ENCODE measurements at regions not wholly inside any gene's neighbourhood (a gene's known extent, or its start where the extent isn't known, plus 50 kb on each side); places are given as distances from the start of the nearest gene placed in this dataset.

- POLR2A ChIA-PET (ENCODE audit: partially characterized antibody): no interaction called here
- 94% methylated on average over 4 of the region's 4 CpGs; no CpG with 5 or more reads in 1 of the 2 experiments for WGBS, 2 experiments (ENCODE audit: extremely low coverage in 1 of 2, insufficient coverage in 1 of 2, insufficient read length in 1 of 2, insufficient replicate concordance in 2 of 2, low coverage in 1 of 2, low lambda C conversion rate in 2 of 2, missing lambda C conversion rate in 1 of 2)
These were observed 1284.4 kb upstream of the ADGRB3 start for GRCh38 chr6:67350729-67351128.

More at GRCh38 chr6:67350729-67351128, 1284.4 kb upstream of the ADGRB3 start:
- 0 out of 4 replicates have a peak, but pooled peaks cover 0 to 3% of the 10 kb centered on the region in 2 experiments for H3K9me3 ChIP-seq (ENCODE audit: insufficient read depth in 2 of 2, low read depth in 1 of 2, low read length in 1 of 2)
- H3K18ac ChIP-seq (ENCODE audit: extremely low read depth, low read length): no peak overlapping the region
- no peak overlapping the region for H4K8ac ChIP-seq (ENCODE audit: extremely low read depth, insufficient read depth, low read length)
- H3K23me2 ChIP-seq (ENCODE audit: low read depth, low read length): no peaks in the 10 kb centered on the region
- no peaks in the 10 kb centered on the region for H3K79me1 ChIP-seq (ENCODE audit: low read depth, low read length)
- no peak overlapping the region for H3K23ac ChIP-seq (ENCODE audit: insufficient read length)
- H4K91ac ChIP-seq (replicated peaks; ENCODE audit: insufficient read length, low read length): no peak overlapping the region
- no peak overlapping the region for H4K5ac ChIP-seq (ENCODE audit: insufficient read length, low read depth, low read length)
- H2BK5ac ChIP-seq (ENCODE audit: low read depth, low read length): no peak overlapping the region
- no peak overlapping the region for H3K4ac ChIP-seq (replicated peaks; ENCODE audit: insufficient read length, low read depth, low read length)
- no peak overlapping the region for H2BK12ac ChIP-seq (ENCODE audit: low read depth, low read length)
- H2AK5ac ChIP-seq (ENCODE audit: low read depth, low read length): no peak overlapping the region
- H4K20me1 ChIP-seq (replicated peaks in 1 of 2; ENCODE audit: control insufficient read depth in 1 of 2, insufficient read depth in 2 of 2, low read length in 2 of 2): no peaks in the 10 kb centered on the region
- no peak overlapping the region for H3K4me3 ChIP-seq (ENCODE audit: extremely low read depth in 1 of 4, insufficient read depth in 2 of 4, low read depth in 3 of 4, low read length in 4 of 4)
- no peak for FAIRE-seq
- no peaks in the 10 kb centered on the region for H3K36me3 ChIP-seq (ENCODE audit: control insufficient read depth in 2 of 4, insufficient read depth in 4 of 4, low read length in 3 of 4)
- no peak overlapping the region for H2BK20ac ChIP-seq (ENCODE audit: low read length)
- H3K27me3 ChIP-seq (replicated peaks in 1 of 4; ENCODE audit: control insufficient read depth in 3 of 4, extremely low read depth in 1 of 4, insufficient read depth in 3 of 4, low read length in 3 of 4): no peaks in the 10 kb centered on the region
- H3K56ac ChIP-seq (replicated peaks; ENCODE audit: insufficient read length, low read depth, low read length): no peak overlapping the region
- H3K4me1 ChIP-seq (replicated peaks in 1 of 4; ENCODE audit: control insufficient read depth in 3 of 4, insufficient read depth in 4 of 4, low read length in 3 of 4): no peaks in the 10 kb centered on the region
- H3K4me2 ChIP-seq (ENCODE audit: insufficient read depth in 1 of 2, low read depth in 2 of 2, low read length in 2 of 2): no peak overlapping the region
- H3K79me2 ChIP-seq (ENCODE audit: control insufficient read depth in 1 of 2, insufficient read depth in 2 of 2, low read length in 2 of 2): no peaks in the 10 kb centered on the region
- H2BK15ac ChIP-seq (ENCODE audit: low read length): no peak overlapping the region
- CTCF ChIA-PET (ENCODE audit: partially characterized antibody): interaction anchor here (0.6 kb wide), 1 partner anchor 324 kb away, joined by 3 read pairs; no protein-coding TSS in a partner anchor
- H3K9ac ChIP-seq (replicated peaks in 1 of 4; ENCODE audit: extremely low read depth in 1 of 4, low read depth in 3 of 4, low read length in 3 of 4): no peak overlapping the region
- no peak for DNase-seq (ENCODE audit: low read depth in 1 of 2, low spot score in 2 of 2)
- H2AFZ ChIP-seq (ENCODE audit: low read length): no peak overlapping the region
- H3K14ac ChIP-seq (ENCODE audit: insufficient read length): no peak overlapping the region
- TF ChIP-seq CHD1 (IDR thresholded peaks at IDR 0.05; ENCODE audit: low read depth, low read length): no peak
- TF ChIP-seq SIX5 (IDR thresholded peaks at IDR 0.05; ENCODE audit: low read depth, low read length): no peak
- no peak for TF ChIP-seq CHD2 (IDR thresholded peaks at IDR 0.05; ENCODE audit: low read length)
- no peak for TF ChIP-seq RNF2 (IDR thresholded peaks at IDR 0.05; ENCODE audit: borderline replicate concordance, low read depth, low read length, missing control alignments, poor library complexity, severe bottlenecking)
- TF ChIP-seq POU5F1 (IDR thresholded peaks at IDR 0.05; ENCODE audit: low read depth, low read length): no peak
- no peak for TF ChIP-seq BRCA1 (IDR thresholded peaks at IDR 0.05; ENCODE audit: low read depth, low read length)
- no peak overlapping the region for H2BK120ac ChIP-seq (replicated peaks; ENCODE audit: low read depth, low read length)
- H3K27ac ChIP-seq (ENCODE audit: low read depth, low read length): no peak overlapping the region

Measured in H1 (cell line).